Astrocyte (in vitro differentiated cells and primary cell): ENCODE measurements at regions not wholly inside any gene's neighbourhood (a gene's known extent, or its start where the extent isn't known, plus 50 kb on each side); places are given as distances from the start of the nearest gene placed in this dataset.

ENCODE experiments used
- DNase-seq: peaks from one replicate; pipeline ENCODE4 v3.0.0-alpha.2; 2010; ENCODE audit warnings: low read depth
- FAIRE-seq: peaks from 2 replicates; lab custom pipeline; 2011; peaks lifted over from hg19 to GRCh38; lab: Jason Lieb, UNC
- H2AFZ ChIP-seq: 2 replicates; pipeline ENCODE4 v1.6.0; 2012; ENCODE audit warnings: low read depth, low read length, inconsistent platforms
- H3K27ac ChIP-seq: 2 replicates; pipeline ENCODE4 v1.5.1; 2011; ENCODE audit warnings: low read depth, low read length, inconsistent platforms
- H3K27me3 ChIP-seq: 2 replicates; pipeline ENCODE4 v1.6.0; 2011; ENCODE audit warnings: low read length, inconsistent platforms; ENCODE audit not compliant: insufficient read depth
- H3K36me3 ChIP-seq: 2 replicates; pipeline ENCODE4 v1.5.1; 2011; ENCODE audit warnings: low read length, inconsistent platforms; ENCODE audit not compliant: insufficient read depth
- H3K4me1 ChIP-seq: 2 replicates; pipeline ENCODE4 v1.5.1; 2011; ENCODE audit warnings: low read length, inconsistent platforms; ENCODE audit not compliant: insufficient read depth
- H3K4me2 ChIP-seq: 2 replicates; pipeline ENCODE4 v1.6.0; 2012; ENCODE audit warnings: low read length, inconsistent platforms
- H3K4me3 ChIP-seq: 2 replicates; pipeline ENCODE4 v1.5.1; 2011; ENCODE audit warnings: low read depth, mild to moderate bottlenecking, low read length, inconsistent platforms; ENCODE audit not compliant: insufficient read depth
- H3K79me2 ChIP-seq: 2 replicates; pipeline ENCODE4 v1.6.0; 2012; ENCODE audit warnings: mild to moderate bottlenecking, low read length, inconsistent platforms; ENCODE audit not compliant: insufficient read depth
- H3K9ac ChIP-seq: 2 replicates; pipeline ENCODE4 v1.6.0; 2012; ENCODE audit warnings: mild to moderate bottlenecking, low read length, inconsistent platforms
- H3K9me3 ChIP-seq: 2 replicates; pipeline ENCODE4 v1.5.1; 2012; ENCODE audit warnings: low read depth, mild to moderate bottlenecking, low read length, inconsistent platforms; ENCODE audit not compliant: insufficient read depth
- H4K20me1 ChIP-seq: 2 replicates; pipeline ENCODE4 v1.6.0; 2012; ENCODE audit warnings: low read length, inconsistent platforms; ENCODE audit not compliant: insufficient read depth
- H3K27ac Mint-ChIP-seq: one replicate; pipeline ENCODE4 v1.8.0; 2021; ENCODE audit warnings: mild to moderate bottlenecking, mixed read lengths; ENCODE audit not compliant: unreplicated experiment
- H3K27me3 Mint-ChIP-seq: one replicate; pipeline ENCODE4 v1.8.0; 2021; ENCODE audit warnings: low read depth, mixed read lengths; ENCODE audit not compliant: unreplicated experiment
- H3K36me3 Mint-ChIP-seq: one replicate; pipeline ENCODE4 v1.8.0; 2021; ENCODE audit warnings: low read depth, mixed read lengths; ENCODE audit not compliant: unreplicated experiment
- H3K4me1 Mint-ChIP-seq: one replicate; pipeline ENCODE4 v1.8.0; 2021; ENCODE audit warnings: low read depth, mixed read lengths; ENCODE audit not compliant: unreplicated experiment
- H3K4me3 Mint-ChIP-seq: one replicate; pipeline ENCODE4 v1.8.0; 2021; ENCODE audit warnings: mild to moderate bottlenecking, moderate library complexity, mixed read lengths; ENCODE audit not compliant: unreplicated experiment
- H3K9me3 Mint-ChIP-seq: one replicate; pipeline ENCODE4 v1.8.0; 2021; ENCODE audit warnings: mild to moderate bottlenecking, mixed read lengths; ENCODE audit not compliant: unreplicated experiment
- EZH2 ChIP-seq: IDR thresholded peaks from 2 replicates; pipeline ENCODE4 v1.6.1; 2012; ENCODE audit warnings: mild to moderate bottlenecking, low read length, inconsistent platforms; ENCODE audit not compliant: insufficient read depth
- TF ChIP-seq, protein P1 (sequence below): IDR thresholded peaks from 2 replicates; pipeline ENCODE4 v1.5.1; 2011; ENCODE audit warnings: low read depth, mild to moderate bottlenecking, inconsistent platforms, low read length, moderate library complexity; ENCODE audit not compliant: insufficient read depth

DNA sequence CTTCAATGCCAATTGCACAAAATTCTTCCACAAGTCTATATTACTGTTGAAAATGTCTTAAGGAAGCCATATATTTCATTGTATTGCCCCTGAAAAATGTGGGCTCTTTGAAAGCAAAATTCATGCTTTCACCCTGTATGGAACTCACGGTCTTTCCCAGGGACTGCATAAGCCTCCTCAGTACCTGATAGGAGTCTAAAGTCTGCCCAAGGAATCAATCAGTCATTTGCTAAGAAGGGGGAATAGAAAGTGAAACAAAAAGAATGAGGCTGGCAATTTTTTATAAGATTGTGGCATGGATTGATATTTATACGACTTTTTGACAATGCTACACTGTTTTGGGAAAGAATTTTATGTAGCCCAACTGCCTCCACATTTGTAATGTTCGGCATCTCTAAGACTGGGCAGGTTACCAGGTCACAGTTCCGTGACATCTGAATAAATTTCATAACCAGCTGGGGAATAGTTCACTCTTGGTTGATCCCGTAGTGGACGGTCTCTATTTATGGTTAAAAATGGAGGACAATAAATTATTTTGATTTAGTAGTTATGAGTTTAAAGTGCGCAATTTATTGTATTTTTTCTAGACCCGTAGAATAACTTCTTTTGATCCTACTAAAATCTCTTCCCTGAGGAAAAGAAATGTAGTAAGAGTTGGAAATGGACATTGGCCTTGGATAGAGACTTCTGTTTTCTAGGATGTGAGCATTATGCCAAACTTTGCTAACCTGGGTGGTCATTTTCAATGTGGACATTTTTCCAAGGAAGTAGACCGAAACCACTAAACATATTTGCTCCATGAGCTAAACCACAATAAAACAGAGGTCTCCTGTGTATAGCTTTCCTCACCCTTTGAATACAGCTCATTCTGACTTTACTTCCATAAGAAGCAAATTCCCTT, 1585.4 kb downstream of the EFNB2 start:
- Histone ChIP-seq H2AFZ (no peak overlapping the region), H3K9me3 (no peaks in the 10 kb centered on the region), H3K36me3 (no peaks in the 10 kb centered on the region), H3K4me3 (no peak overlapping the region), H3K9ac (no peak overlapping the region), H3K79me2 (no peaks in the 10 kb centered on the region), H4K20me1 (no peaks in the 10 kb centered on the region), H3K4me1 (peaks cover 4% of the 10 kb centered on the region), H3K4me2 (peak overlapping the region; percentile 31), H3K27ac (no peak overlapping the region), H3K27me3 (no peaks in the 10 kb centered on the region)
- peak; percentile 35 for DNase-seq
- Mint-ChIP-seq H3K9me3 (no peaks in the 10 kb centered on the region), H3K36me3 (no peaks in the 10 kb centered on the region), H3K27me3 (no peaks in the 10 kb centered on the region), H3K27ac (no peak overlapping the region), H3K4me3 (no peak overlapping the region), H3K4me1 (peaks cover 10% of the 10 kb centered on the region)
- TF ChIP-seq, protein P1, sequence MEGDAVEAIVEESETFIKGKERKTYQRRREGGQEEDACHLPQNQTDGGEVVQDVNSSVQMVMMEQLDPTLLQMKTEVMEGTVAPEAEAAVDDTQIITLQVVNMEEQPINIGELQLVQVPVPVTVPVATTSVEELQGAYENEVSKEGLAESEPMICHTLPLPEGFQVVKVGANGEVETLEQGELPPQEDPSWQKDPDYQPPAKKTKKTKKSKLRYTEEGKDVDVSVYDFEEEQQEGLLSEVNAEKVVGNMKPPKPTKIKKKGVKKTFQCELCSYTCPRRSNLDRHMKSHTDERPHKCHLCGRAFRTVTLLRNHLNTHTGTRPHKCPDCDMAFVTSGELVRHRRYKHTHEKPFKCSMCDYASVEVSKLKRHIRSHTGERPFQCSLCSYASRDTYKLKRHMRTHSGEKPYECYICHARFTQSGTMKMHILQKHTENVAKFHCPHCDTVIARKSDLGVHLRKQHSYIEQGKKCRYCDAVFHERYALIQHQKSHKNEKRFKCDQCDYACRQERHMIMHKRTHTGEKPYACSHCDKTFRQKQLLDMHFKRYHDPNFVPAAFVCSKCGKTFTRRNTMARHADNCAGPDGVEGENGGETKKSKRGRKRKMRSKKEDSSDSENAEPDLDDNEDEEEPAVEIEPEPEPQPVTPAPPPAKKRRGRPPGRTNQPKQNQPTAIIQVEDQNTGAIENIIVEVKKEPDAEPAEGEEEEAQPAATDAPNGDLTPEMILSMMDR: no peak
- TF ChIP-seq EZH2: no peak
- FAIRE-seq: no peak

DNA sequence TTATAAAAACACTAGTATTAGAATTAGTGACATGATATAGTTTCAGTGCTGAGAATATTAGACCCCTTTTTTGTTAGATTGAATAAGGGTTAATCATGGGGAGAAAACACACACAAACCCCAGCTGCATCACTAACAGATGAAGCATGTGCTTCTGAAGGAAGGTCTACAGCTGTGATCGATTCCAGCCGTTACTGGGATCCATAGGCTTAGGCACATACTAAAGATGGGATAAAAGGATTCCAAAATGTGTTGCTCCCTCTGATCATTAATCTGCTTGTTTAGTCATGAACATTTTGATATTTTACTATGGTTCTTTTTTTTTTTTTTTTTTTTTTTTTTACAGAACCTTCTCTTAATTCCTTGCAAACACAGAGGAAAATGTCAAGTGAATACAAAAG, 1591.3 kb downstream of the EFNB2 start:
- TF ChIP-seq EZH2: no peak
- TF ChIP-seq, protein P1: no peak
- no peak overlapping the region for H3K4me2 ChIP-seq
- H3K27ac ChIP-seq: no peak overlapping the region
- no peak overlapping the region for H2AFZ ChIP-seq
- H3K4me3 Mint-ChIP-seq: no peak overlapping the region
- H3K9ac ChIP-seq: no peak overlapping the region
- no peak overlapping the region for H3K27ac Mint-ChIP-seq
- no peaks in the 10 kb centered on the region for H3K9me3 ChIP-seq
- H3K4me3 ChIP-seq: no peak overlapping the region
- H3K36me3 ChIP-seq: no peaks in the 10 kb centered on the region
- FAIRE-seq (no peak), DNase-seq (no peak)
- H4K20me1 ChIP-seq: no peaks in the 10 kb centered on the region
- H3K27me3 ChIP-seq: no peaks in the 10 kb centered on the region
- H3K4me1 Mint-ChIP-seq: no peaks in the 10 kb centered on the region
- no peaks in the 10 kb centered on the region for H3K36me3 Mint-ChIP-seq
- H3K27me3 Mint-ChIP-seq: no peaks in the 10 kb centered on the region
- H3K9me3 Mint-ChIP-seq: no peaks in the 10 kb centered on the region
- H3K4me1 ChIP-seq: no peaks in the 10 kb centered on the region
- H3K79me2 ChIP-seq: no peaks in the 10 kb centered on the region

DNA sequence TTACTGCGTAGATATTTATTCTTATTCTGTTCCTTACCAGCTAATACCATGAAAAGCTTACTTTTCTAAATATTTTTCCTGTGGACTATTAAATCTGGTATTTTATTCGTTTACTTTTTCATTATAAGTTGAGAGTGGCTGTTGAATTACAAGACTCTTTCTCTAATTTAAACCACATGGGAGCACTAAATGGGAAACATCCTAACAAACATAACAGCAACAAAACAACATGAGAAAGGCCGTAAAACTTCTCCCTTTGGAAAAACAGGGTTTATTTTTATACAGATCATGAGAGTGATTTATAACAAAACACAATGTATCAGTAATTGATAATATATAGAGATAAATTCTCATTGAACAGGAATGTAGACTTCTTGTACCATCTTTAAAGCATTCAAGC, 1592.1 kb downstream of the EFNB2 start:
- no peaks in the 10 kb centered on the region for H3K9me3 ChIP-seq
- Mint-ChIP-seq H3K27me3 (no peaks in the 10 kb centered on the region), H3K27ac (no peak overlapping the region), H3K4me3 (no peak overlapping the region), H3K9me3 (no peaks in the 10 kb centered on the region), H3K4me1 (no peaks in the 10 kb centered on the region), H3K36me3 (no peaks in the 10 kb centered on the region)
- no peaks in the 10 kb centered on the region for H3K4me1 ChIP-seq
- no peak overlapping the region for H3K4me2 ChIP-seq
- H3K36me3 ChIP-seq: no peaks in the 10 kb centered on the region
- no peaks in the 10 kb centered on the region for H3K27me3 ChIP-seq
- TF ChIP-seq, protein P1: no peak
- H4K20me1 ChIP-seq: no peaks in the 10 kb centered on the region
- H3K79me2 ChIP-seq: no peaks in the 10 kb centered on the region
- no peak for FAIRE-seq
- no peak for DNase-seq
- no peak overlapping the region for H3K4me3 ChIP-seq
- H3K9ac ChIP-seq: no peak overlapping the region
- H2AFZ ChIP-seq: no peak overlapping the region
- no peak overlapping the region for H3K27ac ChIP-seq
